ENCODE measurements at regions not wholly inside any gene's neighbourhood (a gene's known extent, or its start where the extent isn't known, plus 50 kb on each side); places are given as distances from the start of the nearest gene placed in this dataset.

- TF ChIP-seq CTCF (IDR thresholded peaks at IDR 0.05; ENCODE audit: low read length), result no peak
- no peak for TF ChIP-seq EZH2 (IDR thresholded peaks at IDR 0.05; ENCODE audit: borderline replicate concordance, low read length)
These were observed 86.3 kb upstream of the TMPRSS2 start for GRCh38 chr21:41594268-41594667.

Measured in OCI-LY1 (cell line).